Common myeloid progenitor, CD34-positive (primary cell): ENCODE measurements at regions not wholly inside any gene's neighbourhood (a gene's known extent, or its start where the extent isn't known, plus 50 kb on each side); places are given as distances from the start of the nearest gene placed in this dataset.

Experiments
- CTCF ChIA-PET: fragments of 350-600 bp; sonication (Branson Sonifier 250); formaldehyde crosslinking; loops from one replicate; lab custom pipeline; 2021; ENCODE audit warnings: antibody characterized with exemption; lab: Charles Lee
- POLR2A ChIA-PET: fragments of 350-600 bp; sonication (Branson Sonifier 250); formaldehyde crosslinking; loops from one replicate; lab custom pipeline; 2021; ENCODE audit warnings: antibody characterized with exemption; lab: Charles Lee
- DNase-seq, 3 donors: peaks; one replicate each; pipeline versions ENCODE4 v3.0.0 to v3.0.0-alpha.2; 2013
- H3K27ac ChIP-seq, 2 experiments: 1 replicate in 1 of 2; 2 replicates in 1 of 2; pipeline ENCODE4 v1.7.0; 2013; ENCODE audit warnings: inconsistent platforms in 2 of 2, low read length in 2 of 2, mild to moderate bottlenecking in 2 of 2, low read depth in 1 of 2, moderate library complexity in 1 of 2; ENCODE audit not compliant: severe bottlenecking in 2 of 2, insufficient read depth in 1 of 2, poor library complexity in 1 of 2
- H3K27me3 ChIP-seq, 5 experiments: replicated peaks in 2 of 5; 1 replicate in 3 of 5; 2 replicates in 2 of 5; pipeline versions ENCODE4 v1.6.1 to v1.7.0; 2013; ENCODE audit warnings: low read length in 4 of 5, mild to moderate bottlenecking in 2 of 5, moderate library complexity in 2 of 5, inconsistent platforms in 1 of 5; ENCODE audit not compliant: insufficient read depth in 5 of 5, control insufficient read depth in 4 of 5
- H3K36me3 ChIP-seq, 4 experiments: 1 replicate in 2 of 4; 2 replicates in 2 of 4; pipeline versions ENCODE4 v1.6.1 to v1.7.0; 2013; ENCODE audit warnings: low read length in 3 of 4, control low read depth in 1 of 4, mild to moderate bottlenecking in 1 of 4; ENCODE audit not compliant: control insufficient read depth in 4 of 4, insufficient read depth in 4 of 4
- H3K4me1 ChIP-seq, 4 experiments: 1 replicate in 3 of 4; 2 replicates in 1 of 4; pipeline versions ENCODE4 v1.6.1 to v1.7.1; 2013; ENCODE audit warnings: low read length in 3 of 4, mild to moderate bottlenecking in 3 of 4, control low read depth in 1 of 4, inconsistent platforms in 1 of 4, moderate library complexity in 1 of 4; ENCODE audit not compliant: control insufficient read depth in 4 of 4, insufficient read depth in 4 of 4; ENCODE audit errors: control extremely low read depth in 1 of 4
- H3K4me3 ChIP-seq, 7 experiments: 1 replicate in 4 of 7; 2 replicates in 3 of 7; pipeline versions ENCODE4 v1.5.1 to v1.7.0; 2013; ENCODE audit warnings: mild to moderate bottlenecking in 7 of 7, low read length in 6 of 7, moderate library complexity in 6 of 7, inconsistent platforms in 2 of 7, low read depth in 2 of 7, control low read depth in 1 of 7; ENCODE audit not compliant: insufficient read depth in 4 of 7, control insufficient read depth in 1 of 7; ENCODE audit errors: extremely low read depth in 1 of 7
- H3K9me3 ChIP-seq, 5 experiments: 1 replicate in 4 of 5; 2 replicates in 1 of 5; pipeline versions ENCODE4 v1.6.1 to v1.7.1; 2013; ENCODE audit warnings: low read length in 4 of 5, mild to moderate bottlenecking in 2 of 5, inconsistent platforms in 1 of 5, low read depth in 1 of 5, moderate library complexity in 1 of 5; ENCODE audit not compliant: control insufficient read depth in 4 of 5, insufficient read depth in 2 of 5; ENCODE audit errors: control extremely low read depth in 1 of 5

GRCh38 chr1:69513601-69514000, 54.1 kb upstream of the LRRC7 start:
- H3K27me3 ChIP-seq = no peaks in the 10 kb centered on the region
- H3K27ac ChIP-seq = no peak overlapping the region
- DNase-seq = no peak
- ChIA-PET POLR2A (no interaction called here), CTCF (no interaction called here)
- no peaks in the 10 kb centered on the region for H3K9me3 ChIP-seq
- H3K36me3 ChIP-seq = no peaks in the 10 kb centered on the region
- no peak overlapping the region for H3K4me3 ChIP-seq
- no peaks in the 10 kb centered on the region for H3K4me1 ChIP-seq
